Loucy (cell line): ENCODE measurements at regions not wholly inside any gene's neighbourhood (a gene's known extent, or its start where the extent isn't known, plus 50 kb on each side); places are given as distances from the start of the nearest gene placed in this dataset.

Experiments used
- EZH2phosphoT487 ChIP-seq: fragments of 200-600 bp; IDR thresholded peaks from 2 replicates; pipeline ENCODE4 v1.6.1; 2018; ENCODE audit warnings: antibody characterized with exemption, mild to moderate bottlenecking, moderate library complexity, borderline replicate concordance
- TF ChIP-seq, protein P1 (sequence below): fragments of 200-600 bp; sonication (generic); conservative IDR thresholded peaks from 2 replicates; pipeline ENCODE4 v1.5.1; 2014; ENCODE audit warnings: mild to moderate bottlenecking, antibody characterized with exemption, low read length

DNA sequence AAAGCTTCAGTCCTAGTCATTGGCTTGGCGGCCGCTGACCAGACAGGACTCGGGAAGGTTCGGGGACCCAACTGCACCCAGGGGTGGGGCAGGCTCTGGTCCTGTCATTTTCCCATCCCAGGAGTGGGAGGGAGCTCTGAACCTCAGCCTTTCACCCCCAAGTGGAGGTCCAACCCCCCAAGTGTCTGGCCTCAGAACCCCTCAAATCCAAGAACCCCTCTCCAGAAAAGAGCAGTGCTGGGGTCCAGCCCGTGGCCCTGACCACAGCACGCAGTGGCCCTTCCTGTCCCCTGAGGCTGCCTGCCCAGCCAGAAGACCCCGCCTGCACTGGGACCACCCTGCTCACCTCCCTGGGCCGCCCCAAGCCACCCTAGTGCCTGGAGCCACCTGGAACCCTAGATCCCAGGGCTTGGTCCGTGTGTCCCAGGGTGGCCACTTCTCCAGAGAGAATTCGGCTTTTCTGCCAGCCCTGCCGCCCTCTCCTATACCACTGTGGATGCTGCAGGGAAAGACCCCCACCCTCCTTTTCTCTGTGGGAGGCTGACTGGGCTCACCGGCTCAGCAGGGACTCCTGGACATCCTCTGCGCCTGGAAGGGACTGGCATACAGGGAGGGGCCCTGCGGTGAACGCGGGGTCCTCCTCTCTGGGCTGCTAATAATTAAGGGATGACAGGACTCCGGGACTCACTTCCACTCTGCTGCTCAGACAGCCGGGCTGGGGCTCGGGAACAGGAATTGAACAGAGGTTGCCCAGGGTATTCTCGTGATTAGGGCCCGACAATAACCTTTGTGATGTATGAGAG lies 326.9 kb upstream of the SFSWAP start:
- TF ChIP-seq, protein P1, sequence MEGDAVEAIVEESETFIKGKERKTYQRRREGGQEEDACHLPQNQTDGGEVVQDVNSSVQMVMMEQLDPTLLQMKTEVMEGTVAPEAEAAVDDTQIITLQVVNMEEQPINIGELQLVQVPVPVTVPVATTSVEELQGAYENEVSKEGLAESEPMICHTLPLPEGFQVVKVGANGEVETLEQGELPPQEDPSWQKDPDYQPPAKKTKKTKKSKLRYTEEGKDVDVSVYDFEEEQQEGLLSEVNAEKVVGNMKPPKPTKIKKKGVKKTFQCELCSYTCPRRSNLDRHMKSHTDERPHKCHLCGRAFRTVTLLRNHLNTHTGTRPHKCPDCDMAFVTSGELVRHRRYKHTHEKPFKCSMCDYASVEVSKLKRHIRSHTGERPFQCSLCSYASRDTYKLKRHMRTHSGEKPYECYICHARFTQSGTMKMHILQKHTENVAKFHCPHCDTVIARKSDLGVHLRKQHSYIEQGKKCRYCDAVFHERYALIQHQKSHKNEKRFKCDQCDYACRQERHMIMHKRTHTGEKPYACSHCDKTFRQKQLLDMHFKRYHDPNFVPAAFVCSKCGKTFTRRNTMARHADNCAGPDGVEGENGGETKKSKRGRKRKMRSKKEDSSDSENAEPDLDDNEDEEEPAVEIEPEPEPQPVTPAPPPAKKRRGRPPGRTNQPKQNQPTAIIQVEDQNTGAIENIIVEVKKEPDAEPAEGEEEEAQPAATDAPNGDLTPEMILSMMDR = no peak
- no peak for TF ChIP-seq EZH2phosphoT487
